WTC11 (cell line): ENCODE measurements at regions not wholly inside any gene's neighbourhood (a gene's known extent, or its start where the extent isn't known, plus 50 kb on each side); places are given as distances from the start of the nearest gene placed in this dataset.

Experiments used
- CREB1 ChIP-seq: sonication (generic); formaldehyde crosslinking; IDR thresholded peaks from 2 replicates; pipeline ENCODE4 v1.8.0; 2023; ENCODE audit warnings: mild to moderate bottlenecking, missing genetic modification reagents
- CTCF ChIP-seq: fragments of 200-600 bp; IDR thresholded peaks from 2 replicates; pipeline ENCODE4 v1.8.0; 2022; ENCODE audit warnings: antibody characterized with exemption
- E2F4 ChIP-seq: sonication (generic); formaldehyde crosslinking; IDR thresholded peaks from 2 replicates; pipeline ENCODE4 v1.8.1; 2022; ENCODE audit warnings: low read depth, mild to moderate bottlenecking, moderate library complexity, missing genetic modification reagents, borderline replicate concordance
- ETV6 ChIP-seq: sonication (generic); formaldehyde crosslinking; IDR thresholded peaks from 2 replicates; pipeline ENCODE4 v1.8.1; 2022; ENCODE audit warnings: mild to moderate bottlenecking, missing genetic modification reagents
- FOXK1 ChIP-seq: sonication (generic); formaldehyde crosslinking; IDR thresholded peaks from 2 replicates; pipeline ENCODE4 v1.8.0; 2022; ENCODE audit warnings: mild to moderate bottlenecking, moderate library complexity, missing genetic modification reagents
- MAX ChIP-seq: sonication (generic); formaldehyde crosslinking; IDR thresholded peaks from 2 replicates; pipeline ENCODE4 v1.8.0; 2022; ENCODE audit warnings: mild to moderate bottlenecking, missing genetic modification reagents
- NR1H2 ChIP-seq: sonication (generic); formaldehyde crosslinking; IDR thresholded peaks from 2 replicates; pipeline ENCODE4 v1.9.0; 2021; ENCODE audit warnings: mild to moderate bottlenecking, moderate library complexity, missing genetic modification reagents
- PRRX2 ChIP-seq: fragments of 250-450 bp; sonication (Bioruptor Pico); IDR thresholded peaks from 2 replicates; pipeline ENCODE4 v1.8.0; 2021; ENCODE audit warnings: mild to moderate bottlenecking
- TEAD1 ChIP-seq: sonication (generic); formaldehyde crosslinking; IDR thresholded peaks from 2 replicates; pipeline ENCODE4 v1.8.0; 2022; ENCODE audit warnings: mild to moderate bottlenecking, missing genetic modification reagents
- TF ChIP-seq, protein P1 (sequence below): sonication (generic); formaldehyde crosslinking; IDR thresholded peaks from 2 replicates; pipeline ENCODE4 v1.8.0; 2022; ENCODE audit warnings: mild to moderate bottlenecking, missing genetic modification reagents
- TF ChIP-seq, protein P2 (sequence below): sonication (generic); formaldehyde crosslinking; IDR thresholded peaks from 2 replicates; pipeline ENCODE4 v1.8.1; 2022; ENCODE audit warnings: low read depth, missing genetic modification reagents, borderline replicate concordance
- TF ChIP-seq, protein P3 (sequence below): sonication (generic); formaldehyde crosslinking; IDR thresholded peaks from 2 replicates; pipeline ENCODE4 v1.8.1; 2023; ENCODE audit warnings: mild to moderate bottlenecking, missing genetic modification reagents, moderate library complexity
- TF ChIP-seq, protein P4 (sequence below): sonication (generic); formaldehyde crosslinking; IDR thresholded peaks from 2 replicates; pipeline ENCODE4 v1.8.1; 2023; ENCODE audit warnings: mild to moderate bottlenecking, moderate library complexity, missing genetic modification reagents

DNA sequence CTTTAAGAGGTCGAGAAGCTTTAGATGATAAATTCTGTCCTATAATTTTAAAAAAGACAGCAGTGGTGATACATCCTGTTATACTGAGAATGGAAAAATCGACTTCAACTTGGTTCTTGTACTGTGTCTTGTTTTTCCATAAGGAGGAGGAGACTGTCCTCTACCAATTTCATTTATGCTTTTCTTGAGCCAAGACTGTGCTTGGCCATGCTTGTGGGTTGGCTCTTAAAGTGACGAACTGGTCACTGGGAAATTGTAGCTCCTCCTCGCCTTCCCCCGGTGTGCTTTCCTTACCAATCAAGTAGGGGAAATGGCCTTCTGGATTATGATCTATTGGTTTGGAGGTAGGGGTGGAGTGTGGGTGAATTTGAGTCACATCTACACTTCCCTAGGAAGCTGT lies 67.1 kb upstream of the HSPB3 start:
- TF ChIP-seq FOXK1 (no peak), TEAD1 (CRISPR knock-in tag) (no peak), CTCF (no peak), MAX (CRISPR knock-in tag) (no peak), ETV6 (CRISPR knock-in tag) (no peak), CREB1 (CRISPR knock-in tag) (no peak), E2F4 (CRISPR knock-in tag) (no peak), PRRX2 (no peak), NR1H2 (no peak)
- TF ChIP-seq, protein P1, sequence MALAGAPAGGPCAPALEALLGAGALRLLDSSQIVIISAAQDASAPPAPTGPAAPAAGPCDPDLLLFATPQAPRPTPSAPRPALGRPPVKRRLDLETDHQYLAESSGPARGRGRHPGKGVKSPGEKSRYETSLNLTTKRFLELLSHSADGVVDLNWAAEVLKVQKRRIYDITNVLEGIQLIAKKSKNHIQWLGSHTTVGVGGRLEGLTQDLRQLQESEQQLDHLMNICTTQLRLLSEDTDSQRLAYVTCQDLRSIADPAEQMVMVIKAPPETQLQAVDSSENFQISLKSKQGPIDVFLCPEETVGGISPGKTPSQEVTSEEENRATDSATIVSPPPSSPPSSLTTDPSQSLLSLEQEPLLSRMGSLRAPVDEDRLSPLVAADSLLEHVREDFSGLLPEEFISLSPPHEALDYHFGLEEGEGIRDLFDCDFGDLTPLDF (CRISPR knock-in tag): no peak
- TF ChIP-seq, protein P2, sequence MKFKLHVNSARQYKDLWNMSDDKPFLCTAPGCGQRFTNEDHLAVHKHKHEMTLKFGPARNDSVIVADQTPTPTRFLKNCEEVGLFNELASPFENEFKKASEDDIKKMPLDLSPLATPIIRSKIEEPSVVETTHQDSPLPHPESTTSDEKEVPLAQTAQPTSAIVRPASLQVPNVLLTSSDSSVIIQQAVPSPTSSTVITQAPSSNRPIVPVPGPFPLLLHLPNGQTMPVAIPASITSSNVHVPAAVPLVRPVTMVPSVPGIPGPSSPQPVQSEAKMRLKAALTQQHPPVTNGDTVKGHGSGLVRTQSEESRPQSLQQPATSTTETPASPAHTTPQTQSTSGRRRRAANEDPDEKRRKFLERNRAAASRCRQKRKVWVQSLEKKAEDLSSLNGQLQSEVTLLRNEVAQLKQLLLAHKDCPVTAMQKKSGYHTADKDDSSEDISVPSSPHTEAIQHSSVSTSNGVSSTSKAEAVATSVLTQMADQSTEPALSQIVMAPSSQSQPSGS (CRISPR knock-in tag): no peak
- TF ChIP-seq, protein P3, sequence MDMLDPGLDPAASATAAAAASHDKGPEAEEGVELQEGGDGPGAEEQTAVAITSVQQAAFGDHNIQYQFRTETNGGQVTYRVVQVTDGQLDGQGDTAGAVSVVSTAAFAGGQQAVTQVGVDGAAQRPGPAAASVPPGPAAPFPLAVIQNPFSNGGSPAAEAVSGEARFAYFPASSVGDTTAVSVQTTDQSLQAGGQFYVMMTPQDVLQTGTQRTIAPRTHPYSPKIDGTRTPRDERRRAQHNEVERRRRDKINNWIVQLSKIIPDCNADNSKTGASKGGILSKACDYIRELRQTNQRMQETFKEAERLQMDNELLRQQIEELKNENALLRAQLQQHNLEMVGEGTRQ (CRISPR knock-in tag): no peak
- TF ChIP-seq, protein P4, sequence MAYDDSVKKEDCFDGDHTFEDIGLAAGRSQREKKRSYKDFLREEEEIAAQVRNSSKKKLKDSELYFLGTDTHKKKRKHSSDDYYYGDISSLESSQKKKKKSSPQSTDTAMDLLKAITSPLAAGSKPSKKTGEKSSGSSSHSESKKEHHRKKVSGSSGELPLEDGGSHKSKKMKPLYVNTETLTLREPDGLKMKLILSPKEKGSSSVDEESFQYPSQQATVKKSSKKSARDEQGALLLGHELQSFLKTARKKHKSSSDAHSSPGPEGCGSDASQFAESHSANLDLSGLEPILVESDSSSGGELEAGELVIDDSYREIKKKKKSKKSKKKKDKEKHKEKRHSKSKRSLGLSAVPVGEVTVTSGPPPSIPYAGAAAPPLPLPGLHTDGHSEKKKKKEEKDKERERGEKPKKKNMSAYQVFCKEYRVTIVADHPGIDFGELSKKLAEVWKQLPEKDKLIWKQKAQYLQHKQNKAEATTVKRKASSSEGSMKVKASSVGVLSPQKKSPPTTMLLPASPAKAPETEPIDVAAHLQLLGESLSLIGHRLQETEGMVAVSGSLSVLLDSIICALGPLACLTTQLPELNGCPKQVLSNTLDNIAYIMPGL: no peak
